Heart right ventricle (tissue), 16 donors: ENCODE measurements at regions not wholly inside any gene's neighbourhood (a gene's known extent, or its start where the extent isn't known, plus 50 kb on each side); places are given as distances from the start of the nearest gene placed in this dataset.

Source experiments
- ATAC-seq, 8 donors: fragments of 200-7000 bp; cut with Tn5 transposase; one replicate each; pipeline ENCODE4 v1.9.1; 2020; ENCODE audit warnings: mild to moderate bottlenecking in 8 of 8, moderate library complexity in 8 of 8, moderate number of reproducible peaks in 1 of 8
- DNase-seq, 2 donors: peaks; one replicate each; pipeline ENCODE4 v3.0.0-alpha.2; 2020
- H3K27ac ChIP-seq, 10 donors: fragments of 200-600 bp; sonication (generic) in 2 of 10; one replicate each; pipeline versions ENCODE4 v1.5.0 to v1.8.0; 2020 to 2022; ENCODE audit warnings: mild to moderate bottlenecking in 3 of 10
- H3K27me3 ChIP-seq, 7 donors: fragments of 200-600 bp; one replicate each; pipeline ENCODE4 v1.8.0; 2021 to 2022; ENCODE audit warnings: mild to moderate bottlenecking in 2 of 7
- H3K36me3 ChIP-seq, 9 donors: fragments of 200-600 bp; sonication (generic) in 1 of 9; one replicate each; pipeline versions ENCODE4 v1.5.0 to v1.8.0; 2020 to 2022; ENCODE audit warnings: mild to moderate bottlenecking in 2 of 9
- H3K4me1 ChIP-seq, 9 donors: fragments of 200-600 bp; sonication (generic) in 1 of 9; one replicate each; pipeline versions ENCODE4 v1.5.0 to v1.8.0; 2020 to 2022; ENCODE audit warnings: mild to moderate bottlenecking in 4 of 9
- H3K4me3 ChIP-seq, 10 donors: fragments of 200-600 bp; sonication (generic) in 2 of 10; one replicate each; pipeline versions ENCODE4 v1.5.0 to v1.8.0; 2020 to 2022; ENCODE audit warnings: mild to moderate bottlenecking in 7 of 10, moderate library complexity in 2 of 10
- H3K9me3 ChIP-seq, 11 donors: fragments of 200-600 bp in 10 of 11; sonication (generic) in 2 of 11; one replicate each; pipeline versions ENCODE4 v1.5.0 to v1.8.0; 2013 to 2022; ENCODE audit warnings: mild to moderate bottlenecking in 2 of 11, control low read depth in 1 of 11, moderate library complexity in 1 of 11
- WGBS, 2 donors: extraction: QIAGEN DNeasy Blood & Tissue Kit; methylation state at CpG; one replicate each; pipeline ENCODE4 v1.1.7; 2013; ENCODE audit warnings: inconsistent platforms in 1 of 2; 5-methylcytosine and 5-hydroxymethylcytosine counted together
- intact Hi-C, 10 donors: fragments of 100-400 bp; cut with DNase I; formaldehyde crosslinking; loops; one replicate each; pipeline versions ENCODE4 v1.11.1 to v1.14.2; 2022
- TF ChIP-seq, protein P1 (sequence below), 9 donors: fragments of 200-600 bp; sonication (generic) in 2 of 9; IDR thresholded peaks; one replicate each; pipeline versions ENCODE4 v1.5.0 to v1.8.0; 2021 to 2022; ENCODE audit warnings: antibody characterized with exemption in 9 of 9, mild to moderate bottlenecking in 5 of 9, moderate library complexity in 1 of 9
- donor health status: Arrhythmogenic right ventricular cardiomyopathy.
- donor health status: ischemic (EF 13 %, LVEDD 7.1; RV severe dilation, severe dysfunction).
- donor health status: healthy with polysubstance abuse.
- donor health status: DM: no; HTN: yes; CAD: no.
- donor health status: DM: no; HTN: no; CAD: no.
- donor health status: ischemic (EF 25% LVEDD 6.9; RV normal size, moderate dysfunction).
- donor health status: ischemic (EF 25% LVEDD 5.7; RV mildly dilated, moderate dysfunction).
- donor health status: healthy.
- donor health status: DM: yes; HTN: yes; CAD: no.
- donor health status: Ischemic cardiomyopathy.
- donor health status: ischemic (EF 35%, LVEDD 5.7; RV mildly dilated, moderate dysfunction).
- donor health status: nonischemic (EF 11% LVEDD 7.7; RV severe dilation, severe dysfunction).
- donor health status: DM: yes; HTN: yes; CAD: no.
- donor health status: PGD.
- donor health status: ischemic (EF 29% LVEDD 5.4; RV normal size, mild dysfunction).
- donor health status: nonischemic (EF 23%, LVEDD 6.1; RV moderate dilation, normal function).

DNA sequence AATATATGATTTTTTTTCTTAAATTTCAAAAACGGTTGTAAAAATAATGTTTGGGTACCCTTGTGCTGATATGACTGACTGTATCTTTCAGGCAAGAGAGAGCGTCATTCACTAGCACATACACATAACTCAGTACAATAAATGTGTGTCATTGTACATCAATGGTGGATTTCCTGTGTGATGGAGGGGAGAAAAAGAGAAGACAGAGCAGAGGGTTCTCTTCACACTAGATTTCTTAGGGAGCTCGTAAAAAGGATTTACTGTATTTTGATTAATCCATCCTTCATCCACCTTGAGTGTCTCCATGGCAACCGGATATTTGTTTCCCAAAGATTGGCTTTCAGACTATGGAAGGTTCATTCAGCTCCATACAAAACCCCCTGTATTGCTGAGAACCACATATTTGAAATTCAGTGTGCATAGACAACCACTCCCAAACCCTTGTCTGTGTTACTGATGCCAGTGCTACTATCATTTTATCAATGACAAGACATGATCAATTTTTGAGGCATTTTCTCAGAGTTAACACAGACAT is 150.6 kb downstream of the AKR1D1 start:
- Histone ChIP-seq H3K36me3 (no peaks in the 10 kb centered on the region), H3K4me3 (no peak overlapping the region), H3K9me3 (no peaks in the 10 kb centered on the region), H3K27ac (no peak overlapping the region), H3K4me1 (peaks cover 0 to 13% (median 8%) of the 10 kb centered on the region in 9 donors), H3K27me3 (no peaks in the 10 kb centered on the region)
- no peak for ATAC-seq
- intact Hi-C loops, result loop anchor here in 1 of 10 donors (10.0 kb wide), 1 partner anchor 118 kb away; no protein-coding TSS in a partner anchor
- WGBS, 2 donors, result 87 to 90% methylated on average over 4 of the region's 4 CpGs
- no peak for DNase-seq
- TF ChIP-seq, protein P1, sequence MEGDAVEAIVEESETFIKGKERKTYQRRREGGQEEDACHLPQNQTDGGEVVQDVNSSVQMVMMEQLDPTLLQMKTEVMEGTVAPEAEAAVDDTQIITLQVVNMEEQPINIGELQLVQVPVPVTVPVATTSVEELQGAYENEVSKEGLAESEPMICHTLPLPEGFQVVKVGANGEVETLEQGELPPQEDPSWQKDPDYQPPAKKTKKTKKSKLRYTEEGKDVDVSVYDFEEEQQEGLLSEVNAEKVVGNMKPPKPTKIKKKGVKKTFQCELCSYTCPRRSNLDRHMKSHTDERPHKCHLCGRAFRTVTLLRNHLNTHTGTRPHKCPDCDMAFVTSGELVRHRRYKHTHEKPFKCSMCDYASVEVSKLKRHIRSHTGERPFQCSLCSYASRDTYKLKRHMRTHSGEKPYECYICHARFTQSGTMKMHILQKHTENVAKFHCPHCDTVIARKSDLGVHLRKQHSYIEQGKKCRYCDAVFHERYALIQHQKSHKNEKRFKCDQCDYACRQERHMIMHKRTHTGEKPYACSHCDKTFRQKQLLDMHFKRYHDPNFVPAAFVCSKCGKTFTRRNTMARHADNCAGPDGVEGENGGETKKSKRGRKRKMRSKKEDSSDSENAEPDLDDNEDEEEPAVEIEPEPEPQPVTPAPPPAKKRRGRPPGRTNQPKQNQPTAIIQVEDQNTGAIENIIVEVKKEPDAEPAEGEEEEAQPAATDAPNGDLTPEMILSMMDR (IDR thresholded peaks at IDR 0.05), result no peak

DNA sequence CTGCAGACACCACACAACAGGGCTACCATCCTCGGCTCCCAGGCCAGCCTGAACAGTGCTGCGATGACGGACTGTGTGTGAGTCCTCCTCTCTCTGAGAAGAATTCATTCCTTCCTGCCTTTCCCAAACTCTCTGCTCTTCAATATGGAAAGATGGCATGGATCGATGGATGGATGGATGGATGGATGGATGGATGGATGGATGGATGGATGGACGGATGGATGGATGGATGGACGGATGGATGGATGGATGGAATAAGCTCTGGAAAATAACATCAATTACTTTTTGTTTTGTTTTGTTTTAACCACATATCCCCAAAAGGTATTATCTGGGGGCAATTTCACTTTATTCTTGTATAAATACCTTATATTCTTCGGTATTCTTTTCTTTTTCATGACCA is 151.9 kb downstream of the AKR1D1 start:
- no peak overlapping the region for H3K27ac ChIP-seq
- DNase-seq (no peak), ATAC-seq (no peak)
- intact Hi-C loops, result loop anchor here in 1 of 10 donors (10.0 kb wide), 1 partner anchor 117 kb away; no protein-coding TSS in a partner anchor
- no peak overlapping the region for H3K4me3 ChIP-seq
- WGBS, 2 donors, result 91 to 93% methylated on average over 7 of the region's 7 CpGs
- peaks cover 0 to 3% (median 0%) of the 10 kb centered on the region in 11 donors for H3K9me3 ChIP-seq
- no peaks in the 10 kb centered on the region for H3K27me3 ChIP-seq
- TF ChIP-seq, protein P1 (IDR thresholded peaks at IDR 0.05), result no peak
- peaks cover 0 to 13% (median 8%) of the 10 kb centered on the region in 9 donors for H3K4me1 ChIP-seq
- no peaks in the 10 kb centered on the region for H3K36me3 ChIP-seq

DNA sequence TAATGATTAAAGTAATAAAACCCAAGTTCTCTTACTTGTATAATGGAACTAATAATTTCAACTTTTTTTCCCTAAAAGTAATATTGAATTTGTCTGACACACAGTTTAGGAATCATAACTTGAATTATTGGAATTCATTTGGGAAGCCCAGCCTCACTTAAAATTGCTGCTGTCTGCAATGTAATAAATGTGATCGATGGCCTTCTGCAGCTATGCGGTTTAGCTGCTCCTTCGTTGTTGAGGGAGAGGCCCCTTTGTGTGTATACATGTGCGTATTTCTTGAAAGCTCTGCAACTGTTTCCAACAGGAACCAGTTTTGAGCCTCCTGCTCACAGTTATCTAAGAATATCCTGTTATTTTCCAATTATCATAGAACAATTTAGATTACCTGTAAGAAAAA is 152.5 kb downstream of the AKR1D1 start:
- 92 to 95% methylated on average over 4 of the region's 4 CpGs for WGBS, 2 donors
- no peak overlapping the region for H3K4me3 ChIP-seq
- no peak overlapping the region for H3K27ac ChIP-seq
- intact Hi-C loops, result loop anchor here in 1 of 10 donors (10.0 kb wide), 1 partner anchor 116 kb away; no protein-coding TSS in a partner anchor
- ATAC-seq, result no peak
- DNase-seq, result no peak
- H3K36me3 ChIP-seq, result no peaks in the 10 kb centered on the region
- TF ChIP-seq, protein P1 (IDR thresholded peaks at IDR 0.05), result no peak
- H3K27me3 ChIP-seq, result no peaks in the 10 kb centered on the region
- H3K9me3 ChIP-seq, result peaks cover 0 to 3% (median 0%) of the 10 kb centered on the region in 11 donors
- H3K4me1 ChIP-seq, result peaks cover 0 to 13% (median 8%) of the 10 kb centered on the region in 9 donors

DNA sequence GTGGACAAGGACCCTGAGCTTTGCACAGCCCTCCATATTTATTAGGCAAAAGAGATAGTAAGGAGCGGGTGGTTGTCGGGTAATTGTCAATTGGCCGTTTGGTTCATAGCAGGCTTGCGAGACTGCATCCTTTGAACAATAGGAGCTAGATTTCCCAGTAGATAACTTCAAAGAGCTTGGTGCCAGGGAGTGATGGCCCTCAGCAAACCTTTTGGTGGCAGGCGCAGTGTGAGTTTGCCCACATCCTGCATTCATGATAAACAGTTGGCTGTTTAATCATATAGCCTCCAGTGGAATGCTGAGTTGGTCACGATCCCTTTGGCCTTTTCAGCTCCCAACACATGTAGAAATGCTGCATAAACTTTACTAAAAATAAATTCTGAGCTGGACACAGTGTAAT is 156.9 kb downstream of the AKR1D1 start:
- no peaks in the 10 kb centered on the region for H3K4me1 ChIP-seq
- H3K36me3 ChIP-seq, result no peaks in the 10 kb centered on the region
- intact Hi-C loops, result no loop called here
- WGBS, 2 donors, result 92 to 95% methylated on average over 6 of the region's 6 CpGs
- H3K4me3 ChIP-seq, result no peak overlapping the region
- no peak overlapping the region for H3K27ac ChIP-seq
- TF ChIP-seq, protein P1 (IDR thresholded peaks at IDR 0.05), result no peak
- peaks cover 0 to 6% (median 2%) of the 10 kb centered on the region in 11 donors for H3K9me3 ChIP-seq
- ATAC-seq, result no peak
- H3K27me3 ChIP-seq, result no peaks in the 10 kb centered on the region
- no peak for DNase-seq
